Body of pancreas (tissue), 4 donors: ENCODE measurements at regions not wholly inside any gene's neighbourhood (a gene's known extent, or its start where the extent isn't known, plus 50 kb on each side); places are given as distances from the start of the nearest gene placed in this dataset.

Experiments used
- CTCF ChIP-seq, 7 experiments: fragments of 450-650 bp in 4 of 7; fragments of 200-600 bp in 3 of 7; sonication (generic) in 3 of 7; IDR thresholded peaks; one replicate each; pipeline ENCODE4 v1.5.1; 2016 to 2019; ENCODE audit warnings: antibody characterized with exemption in 7 of 7
- POLR2A ChIP-seq, 3 donors: fragments of 450-650 bp; IDR thresholded peaks; one replicate each; pipeline ENCODE4 v1.6.1; 2016; ENCODE audit warnings: antibody characterized with exemption in 3 of 3, mild to moderate bottlenecking in 2 of 3

- TF ChIP-seq POLR2A (IDR thresholded peaks at IDR 0.05) (no peak), CTCF (IDR thresholded peaks at IDR 0.05) (no peak)
Observed at GRCh38 chr5:125987677-125988255, 435.4 kb upstream of the GRAMD2B start.
